SK-N-SH treated with all-trans-retinoic acid at 6 μM for 48 hours (cell line): ENCODE measurements at regions not wholly inside any gene's neighbourhood (a gene's known extent, or its start where the extent isn't known, plus 50 kb on each side); places are given as distances from the start of the nearest gene placed in this dataset.

Source experiments
- ATAC-seq: fragments of 200-7000 bp; cut with Tn5 transposase; 3 replicates; pipeline ENCODE4 v1.9.1; 2020; ENCODE audit warnings: mild to moderate bottlenecking, moderate library complexity
- ARNTL ChIP-seq: fragments of 450-650 bp; formaldehyde crosslinking; IDR thresholded peaks from 2 replicates; pipeline ENCODE4 v1.5.0; 2020; ENCODE audit warnings: low read depth, mild to moderate bottlenecking, moderate library complexity, borderline replicate concordance
- BACH2 ChIP-seq: fragments of 250-450 bp; sonication (Bioruptor Pico); IDR thresholded peaks from 2 replicates; pipeline ENCODE4 v1.9.0; 2021; ENCODE audit warnings: mild to moderate bottlenecking, borderline replicate concordance
- CREB5 ChIP-seq: fragments of 250-450 bp; sonication (Bioruptor Pico); IDR thresholded peaks from 2 replicates; pipeline ENCODE4 v1.5.1; 2020; ENCODE audit warnings: low read depth, mild to moderate bottlenecking, moderate library complexity
- CSDC2 ChIP-seq: fragments of 250-450 bp; sonication (Bioruptor Pico); IDR thresholded peaks from 2 replicates; pipeline ENCODE4 v1.5.0; 2020; ENCODE audit warnings: mild to moderate bottlenecking, moderate library complexity
- CSRNP3 ChIP-seq: fragments of 250-450 bp; sonication (Bioruptor Pico); IDR thresholded peaks from 2 replicates; pipeline ENCODE4 v1.5.1; 2021; ENCODE audit warnings: mild to moderate bottlenecking, moderate library complexity
- ESRRG ChIP-seq: fragments of 250-450 bp; sonication (Bioruptor Pico); IDR thresholded peaks from 2 replicates; pipeline ENCODE4 v1.6.1; 2021; ENCODE audit warnings: mild to moderate bottlenecking
- GLIS3 ChIP-seq: fragments of 250-450 bp; sonication (Bioruptor Pico); IDR thresholded peaks from 2 replicates; pipeline ENCODE4 v1.5.0; 2020; ENCODE audit warnings: mild to moderate bottlenecking, moderate library complexity
- ISL1 ChIP-seq: fragments of 250-450 bp; sonication (Bioruptor Pico); IDR thresholded peaks from 2 replicates; pipeline ENCODE4 v2.1.2; 2022; ENCODE audit warnings: mild to moderate bottlenecking, moderate library complexity
- OSR1 ChIP-seq: fragments of 250-450 bp; sonication (Bioruptor Pico); IDR thresholded peaks from 2 replicates; pipeline ENCODE4 v1.8.0; 2022; ENCODE audit warnings: moderate library complexity, mild to moderate bottlenecking, inconsistent platforms
- PATZ1 ChIP-seq: fragments of 250-450 bp; sonication (Bioruptor Pico); IDR thresholded peaks from 2 replicates; pipeline ENCODE4 v1.8.0; 2020; ENCODE audit warnings: mild to moderate bottlenecking, moderate library complexity, borderline replicate concordance
- POU6F1 ChIP-seq: fragments of 250-450 bp; sonication (Bioruptor Pico); IDR thresholded peaks from 2 replicates; pipeline ENCODE4 v1.8.0; 2021; ENCODE audit warnings: low read depth, mild to moderate bottlenecking, moderate library complexity, borderline replicate concordance
- RARB ChIP-seq: fragments of 250-450 bp; sonication (Bioruptor Pico); IDR thresholded peaks from 2 replicates; pipeline ENCODE4 v1.8.0; 2021; ENCODE audit warnings: mild to moderate bottlenecking, moderate library complexity
- SNAI2 ChIP-seq: fragments of 250-450 bp; sonication (Bioruptor Pico); IDR thresholded peaks from 2 replicates; pipeline ENCODE4 v1.5.0; 2020; ENCODE audit warnings: mild to moderate bottlenecking, moderate library complexity
- TCF4 ChIP-seq: fragments of 250-450 bp; sonication (Bioruptor Pico); IDR thresholded peaks from 2 replicates; pipeline ENCODE4 v1.8.0; 2021; ENCODE audit warnings: mild to moderate bottlenecking, moderate library complexity, borderline replicate concordance
- TOX ChIP-seq: fragments of 250-450 bp; sonication (Bioruptor Pico); IDR thresholded peaks from 2 replicates; pipeline ENCODE4 v1.8.0; 2021; ENCODE audit warnings: mild to moderate bottlenecking, moderate library complexity, borderline replicate concordance
- TSHZ2 ChIP-seq: fragments of 250-450 bp; sonication (Bioruptor Pico); IDR thresholded peaks from 2 replicates; pipeline ENCODE4 v1.5.0; 2020; ENCODE audit warnings: mild to moderate bottlenecking, moderate library complexity
- ZC3H10 ChIP-seq: fragments of 250-450 bp; sonication (Bioruptor Pico); IDR thresholded peaks from 2 replicates; pipeline ENCODE4 v1.5.1; 2021; ENCODE audit warnings: mild to moderate bottlenecking, moderate library complexity
- ZFP30 ChIP-seq: fragments of 450-650 bp; formaldehyde crosslinking; IDR thresholded peaks from 2 replicates; pipeline ENCODE4 v1.5.0; 2022; ENCODE audit warnings: mild to moderate bottlenecking, moderate library complexity
- ZNF565 ChIP-seq: fragments of 450-650 bp; formaldehyde crosslinking; conservative IDR thresholded peaks from 2 replicates; pipeline ENCODE4 v1.5.0; 2020; ENCODE audit warnings: low read depth, mild to moderate bottlenecking, moderate library complexity
- ZNF70 ChIP-seq: fragments of 450-650 bp; formaldehyde crosslinking; IDR thresholded peaks from 2 replicates; pipeline ENCODE4 v1.5.0; 2020; ENCODE audit warnings: mild to moderate bottlenecking, moderate library complexity
- ZNF8 ChIP-seq: fragments of 450-650 bp; formaldehyde crosslinking; IDR thresholded peaks from 2 replicates; pipeline ENCODE4 v1.5.0; 2020; ENCODE audit warnings: mild to moderate bottlenecking, moderate library complexity

- TF ChIP-seq TSHZ2 (CRISPR knock-in tag), result no peak
- no peak for TF ChIP-seq GLIS3 (CRISPR knock-in tag)
- no peak for TF ChIP-seq SNAI2 (CRISPR knock-in tag)
Measured at GRCh38 chr5:34476941-34477565, 179.1 kb upstream of the RAI14 start (continued).

GRCh38 chr5:34480810-34481528 is 175.2 kb upstream of the RAI14 start:
- ATAC-seq, result no peak
- TF ChIP-seq OSR1 (CRISPR knock-in tag) (no peak), RARB (no peak), SNAI2 (CRISPR knock-in tag) (no peak), ISL1 (CRISPR knock-in tag) (no peak), CSRNP3 (no peak), TSHZ2 (CRISPR knock-in tag) (no peak), PATZ1 (CRISPR knock-in tag) (no peak), ESRRG (no peak), CREB5 (CRISPR knock-in tag) (no peak), ZC3H10 (CRISPR knock-in tag) (no peak), BACH2 (no peak), GLIS3 (CRISPR knock-in tag) (no peak), ZFP30 (CRISPR knock-in tag) (no peak), ARNTL (CRISPR knock-in tag) (no peak)
- TF ChIP-seq, all 23 proteins: peak for 0

- ATAC-seq, result no peak
- TF ChIP-seq TSHZ2 (CRISPR knock-in tag), result no peak
- TF ChIP-seq ZNF70 (CRISPR knock-in tag), result no peak
- no peak for TF ChIP-seq BACH2
- TF ChIP-seq ARNTL (CRISPR knock-in tag), result no peak
- no peak for TF ChIP-seq OSR1 (CRISPR knock-in tag)
- TF ChIP-seq RARB, result no peak
- no peak for TF ChIP-seq ZNF565 (CRISPR knock-in tag)
- TF ChIP-seq ESRRG, result no peak
- no peak for TF ChIP-seq TCF4
- TF ChIP-seq CSDC2, result no peak
- TF ChIP-seq TOX (CRISPR knock-in tag), result no peak
- TF ChIP-seq ZNF8, result no peak
- TF ChIP-seq POU6F1, result no peak
- TF ChIP-seq, all 23 proteins: peak for 0
Measured at GRCh38 chr5:34483442-34484033, 172.6 kb upstream of the RAI14 start.
